GM21423 (cell line): ENCODE measurements at regions not wholly inside any gene's neighbourhood (a gene's known extent, or its start where the extent isn't known, plus 50 kb on each side); places are given as distances from the start of the nearest gene placed in this dataset.
"Not testable (repeated sequence)": the region's sequence is repeated elsewhere in the genome, so short reads cannot be mapped to it uniquely, and the experiment has no call there.

Source experiments
- ATAC-seq: cut with Tn5 transposase; IDR thresholded peaks from one replicate; pipeline ENCODE4 v1.9.1; 2021; ENCODE audit warnings: mild to moderate bottlenecking, moderate library complexity; ENCODE audit not compliant: unreplicated experiment

GRCh38 chr6:14384175-14384949, 266.8 kb downstream of the CD83 start:
- no peak for ATAC-seq

GRCh38 chr6:14386263-14386662, 268.7 kb downstream of the CD83 start:
- ATAC-seq, result no peak

DNA sequence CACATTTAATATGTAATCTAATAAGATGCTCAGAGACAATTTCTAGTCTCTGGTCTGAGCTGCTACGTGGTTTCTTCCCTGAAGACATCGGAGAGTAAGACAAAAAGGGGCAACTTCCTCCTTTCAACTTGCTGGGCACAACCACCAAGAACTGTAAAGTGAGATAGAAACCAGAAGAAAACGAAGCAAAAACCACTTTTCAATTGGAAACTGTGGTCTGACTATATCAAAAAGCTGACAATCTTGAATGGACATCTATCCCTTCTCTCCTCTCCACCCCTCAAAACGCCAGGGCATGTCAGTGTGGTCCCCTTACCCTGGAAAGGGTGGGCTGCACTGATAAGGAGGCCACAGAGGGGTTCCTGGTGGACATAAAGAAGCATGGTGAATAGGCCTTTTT, 269.1 kb downstream of the CD83 start:
- no peak for ATAC-seq

GRCh38 chr6:14388371-14388770, 270.8 kb downstream of the CD83 start:
- no peak for ATAC-seq

DNA sequence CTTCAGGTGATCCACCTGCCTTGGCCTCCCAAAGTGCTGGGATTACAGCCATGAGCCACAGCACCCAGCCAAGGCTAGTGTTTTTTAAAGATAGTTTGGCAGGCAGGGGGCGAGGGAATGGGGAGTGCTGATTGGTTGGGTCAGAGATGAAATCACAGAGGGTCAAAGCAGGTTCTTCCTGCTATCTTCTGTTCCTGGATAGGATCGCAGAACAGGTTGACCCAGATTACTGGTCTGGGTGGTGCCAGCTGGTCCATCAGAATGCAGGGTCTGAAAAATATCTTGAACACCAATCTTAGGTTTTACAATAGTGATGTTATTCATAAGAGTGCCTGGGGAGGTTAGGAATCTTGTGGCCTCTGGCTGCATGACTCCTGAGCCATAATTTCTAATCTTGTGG, 272.2 kb downstream of the CD83 start:
- ATAC-seq, result not testable (repeated sequence)

DNA sequence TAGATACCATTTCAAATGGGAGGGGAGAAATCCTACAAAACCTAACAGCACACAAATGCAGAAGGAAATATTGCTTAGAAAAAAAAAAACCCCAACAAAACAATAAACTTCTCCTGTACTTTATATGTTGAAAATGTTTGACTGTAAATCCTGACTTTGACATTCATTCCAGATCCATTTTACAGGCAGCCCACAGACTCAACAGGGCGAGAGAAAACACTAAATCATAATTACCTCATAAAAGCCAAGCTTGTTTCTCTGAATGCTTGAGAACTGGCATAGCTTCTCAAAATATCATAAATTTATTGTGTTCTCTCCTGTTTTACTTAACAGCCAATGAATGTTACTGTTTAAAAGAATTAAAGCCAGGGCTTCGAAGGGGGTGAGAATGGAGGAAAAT, 273.2 kb downstream of the CD83 start:
- ATAC-seq, result no peak

DNA sequence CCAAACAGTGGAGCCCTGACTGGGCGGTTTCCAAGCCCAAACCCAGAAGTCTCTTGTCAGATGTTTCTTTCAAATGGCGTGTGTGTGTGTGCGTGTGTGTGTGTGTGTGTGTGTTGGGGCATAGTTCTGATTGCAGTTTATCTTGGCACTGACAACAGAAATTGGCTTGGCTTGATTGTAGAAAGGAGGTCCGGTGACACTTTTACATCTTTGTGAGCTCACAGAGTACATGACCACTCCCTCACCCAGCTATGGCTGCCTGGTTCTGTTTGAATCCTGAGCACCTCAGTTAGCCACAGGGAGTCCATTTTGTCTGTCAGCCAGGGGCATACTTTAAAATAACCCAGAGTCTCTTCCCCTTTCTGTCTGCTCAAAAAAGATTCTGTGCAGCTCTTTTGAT, 276.3 kb downstream of the CD83 start:
- no peak for ATAC-seq

- ATAC-seq, result no peak
Measured at GRCh38 chr6:14396392-14396791, 278.8 kb downstream of the CD83 start.

GRCh38 chr6:14396826-14397517, 279.4 kb downstream of the CD83 start:
- ATAC-seq, result no peak

GRCh38 chr6:14397518-14397901, 279.9 kb downstream of the CD83 start:
- no peak for ATAC-seq

DNA sequence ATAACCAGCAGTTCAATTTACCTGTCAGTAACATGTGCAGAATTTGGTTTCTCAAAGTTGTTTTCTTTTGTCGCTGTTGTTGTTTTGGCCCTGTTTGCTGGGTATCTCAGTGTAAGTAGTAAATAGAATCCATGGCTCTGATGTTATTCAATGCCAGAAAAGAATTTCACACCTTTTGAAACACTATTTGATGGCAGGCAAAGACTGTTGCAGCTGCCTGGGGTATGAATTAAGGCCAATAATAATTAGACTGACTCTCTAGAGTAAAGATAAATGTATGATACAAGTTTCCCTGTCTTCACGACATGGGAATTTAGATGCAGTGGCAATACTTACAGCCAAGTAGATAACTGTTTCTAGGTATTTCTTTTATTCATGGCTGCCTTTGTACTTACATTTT, 281.4 kb downstream of the CD83 start:
- no peak for ATAC-seq

DNA sequence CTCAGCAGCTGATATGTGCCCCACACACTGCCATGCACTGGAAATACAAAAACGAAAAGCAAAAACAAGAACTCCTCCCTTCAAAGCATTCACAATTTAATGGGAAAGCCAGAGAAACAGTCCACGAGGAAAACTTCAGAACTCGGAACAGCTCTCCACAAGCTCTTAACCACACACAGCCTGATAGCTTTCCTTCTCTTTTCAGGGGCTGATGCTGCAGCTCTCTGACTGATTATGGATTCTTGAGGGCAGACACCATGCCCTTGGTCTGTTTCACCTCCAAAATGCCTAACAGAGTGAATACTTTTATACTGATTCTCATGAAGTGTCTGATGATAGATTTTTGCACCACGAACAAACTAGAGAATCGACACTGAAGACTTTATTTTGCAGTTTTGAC, 282.1 kb downstream of the CD83 start:
- ATAC-seq, result no peak

- ATAC-seq, result no peak
Measured at GRCh38 chr6:14401246-14401645, 283.7 kb downstream of the CD83 start.

DNA sequence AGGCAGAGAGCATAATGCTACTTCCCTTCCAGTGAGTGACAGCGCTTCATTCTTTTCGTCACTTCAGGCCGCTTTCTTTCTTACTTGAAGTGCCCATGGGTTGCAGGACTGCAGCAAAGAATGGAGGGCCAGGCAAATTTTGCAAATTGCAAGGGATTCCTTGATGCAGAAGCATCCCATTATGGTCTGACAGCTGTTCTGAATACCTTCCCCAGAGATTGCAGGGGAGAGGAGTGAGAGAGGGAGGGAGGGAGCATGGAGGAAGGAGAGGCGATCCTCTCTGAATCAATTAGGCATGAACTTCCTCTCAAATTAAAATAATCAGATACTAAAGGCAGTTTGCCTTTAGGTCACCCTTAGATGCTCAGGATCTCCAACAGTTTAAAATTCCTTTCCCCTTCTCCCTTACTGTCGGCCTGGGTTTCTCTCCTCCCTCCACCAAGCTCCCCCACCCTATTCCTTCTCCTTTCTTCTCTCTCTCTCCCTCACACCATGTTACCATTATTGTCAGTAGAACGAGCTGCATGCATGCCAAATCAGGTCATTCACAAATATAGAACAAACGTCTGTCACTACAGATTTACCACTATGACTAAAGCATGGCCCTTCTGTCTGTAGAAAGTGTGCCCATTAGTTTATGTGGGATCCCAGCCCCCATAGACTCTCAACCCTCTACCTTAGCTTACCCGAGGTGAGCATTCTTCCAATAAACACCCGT, 289.2 kb downstream of the CD83 start:
- ATAC-seq, result no peak

DNA sequence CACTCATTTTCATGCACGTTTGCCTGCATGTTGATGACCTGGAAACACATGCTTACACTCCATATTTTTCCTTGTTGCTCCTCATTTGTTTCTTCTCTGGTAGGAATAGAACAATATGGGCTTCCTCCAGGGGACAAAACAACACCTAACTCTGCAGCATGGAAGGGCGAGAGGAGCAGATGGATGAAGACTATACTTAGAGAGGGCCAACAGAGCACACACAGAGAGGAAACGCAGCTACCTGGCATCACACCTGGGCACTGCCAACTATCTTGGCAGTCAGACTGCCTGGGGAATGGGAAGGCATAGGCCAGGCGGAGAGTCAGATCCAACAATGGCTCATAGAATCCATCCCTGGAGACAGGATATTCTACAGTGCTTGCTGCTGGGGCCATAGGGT, 290.9 kb downstream of the CD83 start:
- no peak for ATAC-seq

DNA sequence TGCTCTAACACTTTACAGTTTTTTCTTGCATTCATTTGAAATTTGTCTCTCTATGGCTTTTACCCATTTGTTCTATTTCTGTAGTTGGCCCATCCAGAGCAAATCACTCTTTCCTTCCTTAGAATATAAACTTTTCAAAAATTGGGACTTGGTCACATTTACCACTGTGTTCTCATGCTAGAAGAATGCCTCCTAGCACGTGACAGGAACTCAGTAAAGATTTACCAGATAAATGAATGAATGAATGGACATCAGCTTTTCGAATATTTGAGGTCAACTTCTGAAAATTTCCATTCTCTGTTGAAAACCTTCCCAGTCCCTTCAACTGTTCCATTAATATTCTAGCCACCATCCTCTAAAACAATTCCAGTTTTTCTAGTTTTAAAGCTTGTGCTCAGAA, 294.5 kb downstream of the CD83 start:
- no peak for ATAC-seq

DNA sequence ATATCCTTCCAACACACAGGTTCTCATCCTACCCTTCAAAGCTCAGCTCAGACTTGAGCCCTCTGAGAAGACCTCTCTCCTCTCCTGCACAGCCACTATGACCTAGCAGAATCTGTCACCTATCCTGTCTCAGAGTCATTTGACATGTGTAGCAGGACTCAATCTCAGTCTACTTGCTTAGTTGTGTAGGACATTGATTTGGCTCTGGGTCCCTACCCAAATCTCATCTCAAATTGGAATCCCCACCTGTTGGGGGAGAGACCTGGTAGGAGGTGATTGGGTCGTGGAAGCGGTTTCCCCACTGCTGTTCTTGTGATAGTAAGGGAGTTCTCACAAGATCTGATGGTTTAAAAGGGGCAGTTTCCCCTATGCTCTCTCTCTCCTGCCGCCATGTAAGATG, 297.9 kb downstream of the CD83 start:
- no peak for ATAC-seq

- ATAC-seq, result no peak
Measured at GRCh38 chr6:14417377-14417776, 299.8 kb downstream of the CD83 start.

DNA sequence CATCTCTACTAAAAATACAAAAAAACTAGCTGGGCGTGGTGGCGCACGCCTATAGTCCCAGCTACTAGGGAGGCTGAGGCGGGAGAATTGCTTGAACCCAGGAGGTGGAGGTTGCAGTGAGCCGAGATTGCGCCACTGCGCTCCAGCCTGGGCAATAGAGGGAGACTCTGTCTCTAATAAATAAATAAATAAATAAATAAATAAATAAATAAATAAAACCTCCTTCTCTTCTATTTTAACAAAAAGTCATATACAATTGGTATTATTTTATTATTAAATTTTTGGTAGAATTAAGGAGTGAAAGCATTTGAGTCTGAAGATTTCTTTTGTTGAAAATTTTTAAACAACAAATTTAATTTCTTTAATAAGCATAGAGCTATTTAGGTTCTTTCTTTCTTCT, 301.7 kb downstream of the CD83 start:
- ATAC-seq, result not testable (repeated sequence)

- ATAC-seq, result no peak
Measured at GRCh38 chr6:14422061-14422460, 304.5 kb downstream of the CD83 start.

DNA sequence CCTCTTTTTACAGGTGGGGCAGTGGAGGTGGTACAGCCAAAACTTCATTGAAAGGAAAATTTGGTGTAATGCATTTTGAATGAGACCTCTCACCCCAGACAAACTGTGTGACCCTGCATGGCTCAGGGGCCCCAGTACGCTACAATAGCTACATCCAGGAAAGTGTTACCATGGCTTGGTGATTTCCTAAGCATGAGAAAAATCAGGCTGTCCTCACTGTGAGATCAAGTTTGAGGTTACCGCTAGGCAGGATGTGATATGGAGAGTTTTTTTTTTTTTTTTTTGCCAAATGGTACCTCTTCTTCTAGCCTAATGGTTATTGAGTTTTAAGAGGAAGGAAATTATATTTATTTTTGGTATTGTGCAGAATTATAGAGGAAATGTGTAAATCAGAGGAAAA, 305.3 kb downstream of the CD83 start:
- no peak for ATAC-seq

GRCh38 chr6:14423330-14423729, 305.8 kb downstream of the CD83 start:
- ATAC-seq, result no peak
